ENCODE measurements at regions not wholly inside any gene's neighbourhood (a gene's known extent, or its start where the extent isn't known, plus 50 kb on each side); places are given as distances from the start of the nearest gene placed in this dataset.

GRCh38 chr13:105403086-105403485, 1132.4 kb downstream of the EFNB2 start:
- no peak for DNase-seq

GRCh38 chr13:105395041-105395440, 1140.4 kb downstream of the EFNB2 start:
- no peak for DNase-seq

GRCh38 chr13:105389373-105389772, 1146.1 kb downstream of the EFNB2 start:
- DNase-seq = no peak

GRCh38 chr13:105377452-105377851, 1158.0 kb downstream of the EFNB2 start:
- DNase-seq = no peak

GRCh38 chr13:105370011-105370650, 1165.3 kb downstream of the EFNB2 start:
- DNase-seq = no peak

GRCh38 chr13:105368781-105369180, 1166.7 kb downstream of the EFNB2 start:
- DNase-seq = no peak

GRCh38 chr13:105365831-105366230, 1169.6 kb downstream of the EFNB2 start:
- no peak for DNase-seq

GRCh38 chr13:105365021-105365550, 1170.4 kb downstream of the EFNB2 start:
- DNase-seq = no peak

- DNase-seq = no peak
Measured at GRCh38 chr13:105364191-105364590, 1171.3 kb downstream of the EFNB2 start.

GRCh38 chr13:105363261-105364190, 1171.9 kb downstream of the EFNB2 start:
- DNase-seq = no peak

GRCh38 chr13:105353654-105354053, 1181.8 kb downstream of the EFNB2 start:
- no peak for DNase-seq

GRCh38 chr13:105349082-105349723, 1186.3 kb downstream of the EFNB2 start:
- DNase-seq = no peak

- DNase-seq = no peak
Measured at GRCh38 chr13:105346141-105346775, 1189.2 kb downstream of the EFNB2 start.

GRCh38 chr13:105345730-105346129, 1189.7 kb downstream of the EFNB2 start:
- DNase-seq = no peak

GRCh38 chr13:105345131-105345530, 1190.3 kb downstream of the EFNB2 start:
- DNase-seq = no peak

- DNase-seq = no peak
Measured at GRCh38 chr13:105343134-105343806, 1192.2 kb downstream of the EFNB2 start.

GRCh38 chr13:105342281-105342820, 1193.1 kb downstream of the EFNB2 start:
- DNase-seq = no peak

- no peak for DNase-seq
Measured at GRCh38 chr13:105341758-105342157, 1193.7 kb downstream of the EFNB2 start.

- DNase-seq = no peak
Measured at GRCh38 chr13:105341256-105341655, 1194.2 kb downstream of the EFNB2 start.

- DNase-seq = no peak
Measured at GRCh38 chr13:105340061-105340606, 1195.3 kb downstream of the EFNB2 start.

- no peak for DNase-seq
Measured at GRCh38 chr13:105338773-105339172, 1196.7 kb downstream of the EFNB2 start.

GRCh38 chr13:105338006-105338405, 1197.5 kb downstream of the EFNB2 start:
- DNase-seq = no peak
